ENCODE measurements at regions not wholly inside any gene's neighbourhood (a gene's known extent, or its start where the extent isn't known, plus 50 kb on each side); places are given as distances from the start of the nearest gene placed in this dataset.

- no peak for TF ChIP-seq CTCF (IDR thresholded peaks at IDR 0.05 in 4 of 5, conservative IDR thresholded peaks at IDR 0.05 in 1 of 5)
- no peak for TF ChIP-seq POLR2A (IDR thresholded peaks at IDR 0.05)
Measured at GRCh38 chr12:42903736-42904135, 314.2 kb upstream of the PRICKLE1 start.
